Naive thymus-derived CD4-positive, alpha-beta T cell (primary cell): ENCODE measurements at regions not wholly inside any gene's neighbourhood (a gene's known extent, or its start where the extent isn't known, plus 50 kb on each side); places are given as distances from the start of the nearest gene placed in this dataset.
"Not testable (repeated sequence)": the region's sequence is repeated elsewhere in the genome, so short reads cannot be mapped to it uniquely, and the experiment has no call there.

Experiments used
- ATAC-seq: fragments of 150-1000 bp; cut with Tn5 transposase; 2 replicates; pipeline ENCODE4 v1.10.0; 2021; ENCODE audit warnings: mild to moderate bottlenecking, moderate library complexity
- CTCF ChIA-PET: fragments of 350-600 bp; sonication (Branson Sonifier 250); formaldehyde crosslinking; loops from one replicate; lab custom pipeline; 2021; ENCODE audit warnings: antibody characterized with exemption; lab: Charles Lee
- POLR2A ChIA-PET: fragments of 350-600 bp; sonication (Branson Sonifier 250); formaldehyde crosslinking; loops from one replicate; lab custom pipeline; 2021; ENCODE audit warnings: antibody characterized with exemption, inconsistent platforms; lab: Charles Lee
- DNase-seq, 9 donors: peaks; one replicate each; pipeline versions ENCODE4 v3.0.0 to v3.0.0-alpha.2; 2020 to 2022; ENCODE audit warnings: mixed read lengths in 1 of 9
- H3K27ac ChIP-seq: one replicate; pipeline ENCODE4 v1.7.0; 2013; ENCODE audit warnings: mild to moderate bottlenecking, low read depth, low read length, moderate library complexity
- H3K27me3 ChIP-seq, 2 donors: one replicate each; pipeline ENCODE4 v1.7.0; 2013; ENCODE audit warnings: low read length in 2 of 2, mild to moderate bottlenecking in 2 of 2, moderate library complexity in 2 of 2; ENCODE audit not compliant: control insufficient read depth in 2 of 2, insufficient read depth in 2 of 2
- H3K36me3 ChIP-seq, 3 experiments: 1 replicate in 2 of 3; 2 replicates in 1 of 3; pipeline ENCODE4 v1.7.0; 2013; ENCODE audit warnings: low read length in 3 of 3, mild to moderate bottlenecking in 3 of 3, moderate library complexity in 1 of 3; ENCODE audit not compliant: insufficient read depth in 3 of 3, control insufficient read depth in 2 of 3
- H3K4me1 ChIP-seq, 2 donors: one replicate each; pipeline ENCODE4 v1.7.0; 2013; ENCODE audit warnings: low read length in 2 of 2, mild to moderate bottlenecking in 2 of 2, moderate library complexity in 1 of 2; ENCODE audit not compliant: control insufficient read depth in 2 of 2, insufficient read depth in 2 of 2
- H3K4me3 ChIP-seq: 2 replicates; pipeline ENCODE4 v1.7.0; 2013; ENCODE audit warnings: mild to moderate bottlenecking, low read length
- H3K9me3 ChIP-seq, 3 experiments: 1 replicate in 2 of 3; 2 replicates in 1 of 3; pipeline ENCODE4 v1.7.0; 2013; ENCODE audit warnings: low read length in 3 of 3; ENCODE audit not compliant: control insufficient read depth in 2 of 3
- H3K27ac Mint-ChIP-seq, 9 donors: one replicate each; pipeline ENCODE4 v1.8.0; 2020 to 2022; ENCODE audit warnings: mixed read lengths in 9 of 9, mild to moderate bottlenecking in 8 of 9, moderate library complexity in 5 of 9, inconsistent platforms in 2 of 9
- H3K27me3 Mint-ChIP-seq, 5 donors: one replicate each; pipeline ENCODE4 v1.8.0; 2021 to 2022; ENCODE audit warnings: mixed read lengths in 5 of 5, mild to moderate bottlenecking in 1 of 5
- H3K36me3 Mint-ChIP-seq, 5 donors: one replicate each; pipeline ENCODE4 v1.8.0; 2020 to 2022; ENCODE audit warnings: mixed read lengths in 5 of 5, mild to moderate bottlenecking in 3 of 5, inconsistent platforms in 1 of 5
- H3K4me1 Mint-ChIP-seq, 7 donors: one replicate each; pipeline ENCODE4 v1.8.0; 2020 to 2022; ENCODE audit warnings: mixed read lengths in 7 of 7, mild to moderate bottlenecking in 3 of 7, inconsistent platforms in 1 of 7
- H3K4me3 Mint-ChIP-seq, 10 donors: one replicate each; pipeline ENCODE4 v1.8.0; 2020 to 2022; ENCODE audit warnings: mild to moderate bottlenecking in 10 of 10, mixed read lengths in 10 of 10, moderate library complexity in 6 of 10, inconsistent platforms in 2 of 10
- H3K9me3 Mint-ChIP-seq, 11 donors: one replicate each; pipeline ENCODE4 v1.8.0; 2020 to 2022; ENCODE audit warnings: mixed read lengths in 11 of 11, mild to moderate bottlenecking in 4 of 11, inconsistent platforms in 1 of 11, moderate library complexity in 1 of 11
- intact Hi-C, 2 donors: fragments of 100-400 bp; cut with micrococcal nuclease; formaldehyde crosslinking; loops; one replicate each; pipeline ENCODE4 v1.15.1; 2023

- POLR2A ChIA-PET, H3K36me3 ChIP-seq, ATAC-seq, CTCF ChIA-PET, H3K27ac Mint-ChIP-seq, H3K4me3 Mint-ChIP-seq, H3K4me1 Mint-ChIP-seq, H3K9me3 ChIP-seq, intact Hi-C loops, H3K27ac ChIP-seq, H3K27me3 ChIP-seq, H3K9me3 Mint-ChIP-seq, H3K36me3 Mint-ChIP-seq, H3K27me3 Mint-ChIP-seq, H3K4me3 ChIP-seq, H3K4me1 ChIP-seq, DNase-seq: not testable (repeated sequence)
These were observed 65.1 kb upstream of the MAGEC2 start for GRCh38 chrX:142270166-142270565.

GRCh38 chrX:142266417-142266816 lies 61.3 kb upstream of the MAGEC2 start:
- Mint-ChIP-seq H3K27me3 (no peaks in the 10 kb centered on the region), H3K27ac (no peak overlapping the region), H3K9me3 (peaks cover 0 to 6% (median 0%) of the 10 kb centered on the region in 11 donors), H3K36me3 (no peaks in the 10 kb centered on the region), H3K4me1 (no peaks in the 10 kb centered on the region), H3K4me3 (no peak overlapping the region)
- intact Hi-C loops: no loop called here
- ChIA-PET POLR2A (no interaction called here), CTCF (no interaction called here)
- H3K4me1 ChIP-seq: no peaks in the 10 kb centered on the region
- no peaks in the 10 kb centered on the region for H3K27me3 ChIP-seq
- no peak for ATAC-seq
- H3K4me3 ChIP-seq: no peak overlapping the region
- DNase-seq: no peak
- H3K36me3 ChIP-seq: no peaks in the 10 kb centered on the region
- no peaks in the 10 kb centered on the region for H3K9me3 ChIP-seq
- no peak overlapping the region for H3K27ac ChIP-seq

GRCh38 chrX:142265549-142265948 lies 60.5 kb upstream of the MAGEC2 start:
- H3K4me3 Mint-ChIP-seq, H3K4me3 ChIP-seq, intact Hi-C loops, DNase-seq, H3K27ac Mint-ChIP-seq, H3K27me3 Mint-ChIP-seq, ATAC-seq, H3K4me1 Mint-ChIP-seq, H3K9me3 Mint-ChIP-seq, H3K36me3 Mint-ChIP-seq, POLR2A ChIA-PET, H3K27me3 ChIP-seq, H3K4me1 ChIP-seq, H3K9me3 ChIP-seq, H3K27ac ChIP-seq, CTCF ChIA-PET, H3K36me3 ChIP-seq: not testable (repeated sequence)

- CTCF ChIA-PET: no interaction called here
- no peaks in the 10 kb centered on the region for H3K36me3 ChIP-seq
- POLR2A ChIA-PET: no interaction called here
- H3K4me1 ChIP-seq: no peaks in the 10 kb centered on the region
- Mint-ChIP-seq H3K4me1 (no peaks in the 10 kb centered on the region), H3K9me3 (peaks cover 0 to 14% (median 2%) of the 10 kb centered on the region in 11 donors), H3K4me3 (no peak overlapping the region), H3K27me3 (no peaks in the 10 kb centered on the region), H3K36me3 (no peaks in the 10 kb centered on the region), H3K27ac (no peak overlapping the region)
- no peaks in the 10 kb centered on the region for H3K9me3 ChIP-seq
- ATAC-seq: no peak
- H3K4me3 ChIP-seq: no peak overlapping the region
- no peaks in the 10 kb centered on the region for H3K27me3 ChIP-seq
- no peak overlapping the region for H3K27ac ChIP-seq
- intact Hi-C loops: no loop called here
- no peak for DNase-seq
These were observed 51.8 kb upstream of the MAGEC2 start for GRCh38 chrX:142256935-142257334.
